ENCODE measurements at regions not wholly inside any gene's neighbourhood (a gene's known extent, or its start where the extent isn't known, plus 50 kb on each side); places are given as distances from the start of the nearest gene placed in this dataset.

DNA sequence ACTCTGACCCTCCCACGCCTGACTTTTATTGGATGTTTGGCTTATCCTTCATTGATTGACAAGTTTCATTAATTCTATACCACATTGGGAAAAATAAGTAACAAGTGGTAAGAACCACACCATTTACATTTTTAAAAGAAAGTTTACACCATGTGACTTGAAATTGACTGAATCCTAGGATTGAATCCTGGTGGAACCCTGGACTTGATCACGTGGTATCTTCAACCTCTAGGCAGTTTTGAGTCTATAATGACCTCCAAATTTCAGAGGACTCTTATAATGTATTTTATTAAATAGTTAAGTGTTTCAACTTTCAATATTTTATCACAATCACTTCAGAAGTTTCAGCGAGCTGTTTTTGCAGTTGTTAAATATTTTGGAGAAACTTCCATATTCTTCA is 172.0 kb downstream of the SLC6A15 start:
- DNase-seq, result no peak

DNA sequence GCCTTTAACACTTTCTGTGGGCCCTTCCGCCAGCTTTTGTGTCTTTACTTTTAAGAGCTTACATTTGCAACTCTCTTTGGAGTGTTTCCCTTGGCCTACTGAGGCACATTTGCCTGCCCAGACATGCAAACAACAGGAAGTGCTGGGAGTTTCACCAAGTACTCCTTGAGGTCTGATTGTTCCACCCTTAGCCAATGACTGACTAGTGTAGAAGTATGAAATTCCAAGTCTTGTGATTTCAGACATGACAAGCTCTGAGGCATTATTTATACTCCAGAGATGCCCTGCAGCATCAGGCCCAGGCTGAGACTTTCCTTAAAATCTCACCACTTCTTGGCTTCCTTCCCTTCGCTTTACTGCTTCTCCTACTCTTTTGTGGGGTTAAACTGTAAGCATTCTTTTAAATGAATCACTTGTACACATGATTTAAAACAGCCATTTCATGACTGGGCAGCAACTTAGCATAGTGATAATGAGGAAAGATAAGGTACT is 174.1 kb downstream of the SLC6A15 start:
- no peak for DNase-seq

DNA sequence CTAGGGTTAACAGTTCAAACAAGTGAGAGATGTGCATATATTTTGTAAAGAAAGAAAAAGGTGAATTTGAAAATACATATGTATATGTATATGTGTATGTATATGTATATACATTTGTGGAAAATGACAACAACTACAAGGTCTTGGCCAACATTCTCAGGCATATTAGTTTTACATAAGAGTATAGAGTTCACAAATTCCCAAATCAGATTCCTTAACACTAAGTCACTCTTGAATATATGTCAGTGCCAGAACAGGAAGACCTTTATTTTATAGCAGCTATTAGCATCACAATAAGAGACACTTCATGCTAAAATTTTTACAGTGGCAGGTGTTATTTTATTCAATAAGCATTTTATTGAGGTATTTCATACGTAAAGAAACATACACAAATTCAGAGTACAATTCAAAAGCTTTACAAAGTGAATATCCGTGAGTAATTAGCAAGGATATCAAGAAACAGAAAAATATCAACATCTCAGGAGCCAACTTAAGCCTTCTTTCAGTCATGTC is 179.7 kb downstream of the SLC6A15 start:
- no peak for DNase-seq

DNA sequence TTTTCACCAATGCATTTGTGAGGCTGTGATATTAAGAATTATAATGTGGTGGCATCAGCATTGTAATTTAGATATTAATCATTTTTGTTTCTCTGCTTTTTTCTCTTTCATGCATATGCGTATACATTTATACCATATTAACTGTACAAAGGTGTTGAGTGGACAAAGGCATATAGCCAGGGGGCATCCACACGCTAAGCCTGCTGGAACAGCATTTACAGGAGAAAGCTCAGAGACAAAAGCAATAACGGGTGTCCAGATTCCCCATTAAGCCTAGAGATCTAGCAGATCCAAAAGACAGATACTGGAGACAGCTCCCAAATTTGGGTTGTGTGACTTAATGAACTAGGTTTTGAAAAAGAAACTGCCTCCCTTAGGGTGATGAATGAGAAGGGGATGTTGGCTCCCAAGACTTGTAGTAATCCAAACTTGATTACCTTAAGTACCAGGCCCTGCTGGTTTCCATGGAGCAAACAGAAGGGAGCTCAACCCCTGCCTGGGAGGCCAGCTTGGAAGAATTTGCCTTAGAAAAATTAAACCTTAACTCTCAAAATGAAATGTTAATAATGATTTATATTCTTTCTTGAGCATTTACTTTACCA is 181.9 kb downstream of the SLC6A15 start:
- no peak for DNase-seq

DNA sequence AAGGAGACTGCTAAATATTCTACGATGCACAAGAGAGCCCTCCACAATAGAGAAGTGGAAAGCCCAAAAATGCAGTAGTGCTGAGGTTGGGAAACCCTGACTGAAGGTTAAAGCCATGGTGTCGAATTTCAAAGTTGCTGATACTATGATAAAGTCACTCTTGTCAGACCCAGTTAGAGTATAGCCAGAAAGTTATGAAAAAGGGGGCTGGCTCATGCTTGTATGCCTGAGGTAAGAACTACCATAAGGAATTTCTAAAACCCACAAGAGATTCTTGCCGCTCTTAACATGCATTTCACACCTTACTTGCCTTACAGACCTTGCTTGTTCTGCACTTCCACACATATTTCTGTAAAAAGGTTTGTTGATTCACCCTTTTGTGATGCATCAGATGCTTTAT is 184.6 kb downstream of the SLC6A15 start:
- DNase-seq, result no peak

DNA sequence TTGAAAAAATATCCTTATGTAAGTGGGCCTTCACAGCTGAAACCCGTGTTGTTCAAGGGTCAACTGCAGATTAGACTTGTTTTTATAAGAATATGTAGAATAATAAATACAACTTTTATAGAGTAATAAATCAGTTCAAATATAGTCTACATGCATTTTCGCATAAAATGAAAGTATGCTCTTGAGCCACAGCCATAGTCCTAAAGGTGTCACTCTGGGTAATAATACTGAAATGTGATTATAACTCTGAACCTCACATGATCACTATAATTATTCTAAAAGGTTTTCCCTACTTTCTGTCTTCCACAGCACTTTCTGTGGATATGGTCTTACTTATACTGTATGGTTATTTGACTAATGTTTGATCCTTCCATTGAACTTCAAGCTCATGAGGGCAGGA is 185.8 kb downstream of the SLC6A15 start:
- no peak for DNase-seq

DNA sequence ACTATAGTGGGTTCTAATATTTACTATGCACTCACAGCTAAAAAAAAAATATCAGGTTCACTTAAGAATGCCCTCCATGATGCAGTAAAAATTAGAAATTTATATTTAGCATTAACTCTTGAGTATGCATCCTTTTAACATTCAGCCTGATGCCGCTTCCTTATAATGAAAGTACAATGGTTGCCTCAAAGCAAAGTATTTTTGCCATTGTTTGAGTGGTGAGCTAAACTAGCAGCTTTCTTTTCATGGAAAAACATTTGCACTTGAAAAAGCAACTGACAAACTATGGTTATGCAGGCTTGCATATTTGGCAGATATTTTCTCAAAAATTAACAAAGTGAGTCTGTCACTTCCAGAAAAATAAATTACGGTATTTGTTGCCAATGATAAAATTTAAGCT is 188.6 kb downstream of the SLC6A15 start:
- DNase-seq, result no peak

DNA sequence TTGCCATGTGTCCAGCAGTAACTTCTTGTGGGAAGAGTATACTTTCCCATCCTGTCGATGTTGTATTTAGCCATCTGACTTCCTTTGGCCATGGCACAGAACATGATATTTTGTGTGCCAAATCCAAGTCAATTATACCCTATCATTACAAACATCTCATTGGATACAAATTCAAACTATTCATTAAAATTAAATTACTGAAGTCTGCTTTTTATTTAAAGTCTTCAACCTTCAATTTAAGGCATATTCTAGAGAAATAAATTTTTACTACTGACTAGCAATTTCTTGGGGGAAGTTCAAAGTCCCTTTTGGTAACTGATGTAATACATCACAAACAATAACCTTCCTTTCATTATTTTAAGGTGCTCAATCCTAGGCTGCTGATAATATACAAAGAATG is 192.6 kb downstream of the SLC6A15 start:
- DNase-seq, result no peak

DNA sequence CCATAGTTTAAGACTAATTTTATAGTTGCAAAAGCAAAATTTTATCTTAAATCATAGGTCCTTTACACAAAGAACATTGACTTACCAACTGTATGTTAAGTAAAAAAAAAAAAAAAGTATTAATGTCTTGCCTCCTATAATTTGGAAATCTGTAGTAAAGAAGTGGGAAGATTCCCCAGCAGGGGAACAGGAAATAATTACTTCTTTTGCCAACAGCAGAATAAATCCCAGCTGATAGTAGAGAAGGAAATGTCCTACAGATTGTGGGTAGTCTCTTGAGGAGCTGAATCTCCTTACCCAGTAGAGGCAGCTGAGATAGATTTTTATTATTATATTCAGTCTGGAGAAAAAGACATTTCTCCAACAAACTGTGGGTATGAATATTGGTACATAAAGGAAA is 193.7 kb downstream of the SLC6A15 start:
- DNase-seq, result no peak

DNA sequence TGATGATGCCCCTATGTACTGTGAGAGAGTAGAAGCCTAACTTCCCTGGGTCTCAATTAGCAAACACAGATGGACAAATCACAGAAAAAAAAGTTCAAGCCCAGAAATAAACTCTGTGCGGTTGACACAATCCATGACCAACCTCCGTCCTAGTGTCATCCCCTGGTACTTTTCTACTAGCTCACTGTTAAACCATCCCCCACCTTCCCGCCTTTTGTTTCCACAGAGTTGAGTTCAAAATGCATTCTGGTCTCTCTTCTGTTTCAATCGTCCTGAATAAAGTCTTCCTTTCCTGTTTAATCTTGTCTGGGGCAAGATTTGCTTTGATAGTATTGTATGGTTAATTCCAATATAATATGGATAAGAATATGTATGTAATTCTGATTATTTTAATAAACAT is 199.9 kb downstream of the SLC6A15 start:
- DNase-seq, result no peak

DNA sequence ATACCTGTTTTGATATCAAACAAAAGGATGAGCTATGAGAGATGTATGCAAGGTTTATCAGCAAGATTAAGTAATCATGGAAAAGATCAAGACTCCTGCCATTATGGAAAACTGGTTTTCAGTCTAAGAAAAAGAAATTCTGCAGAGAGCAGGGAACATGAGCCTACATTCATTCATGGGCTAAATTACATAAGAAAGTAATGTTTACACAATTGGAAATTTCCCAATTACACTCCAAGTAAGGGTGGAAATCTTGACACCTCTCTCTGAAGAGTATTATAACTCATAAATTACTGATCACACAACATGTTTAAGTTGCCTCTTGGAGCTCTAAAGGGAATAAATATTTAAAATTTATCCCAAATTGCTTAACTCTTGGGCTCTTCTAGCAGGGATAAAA is 206.2 kb downstream of the SLC6A15 start:
- no peak for DNase-seq

DNA sequence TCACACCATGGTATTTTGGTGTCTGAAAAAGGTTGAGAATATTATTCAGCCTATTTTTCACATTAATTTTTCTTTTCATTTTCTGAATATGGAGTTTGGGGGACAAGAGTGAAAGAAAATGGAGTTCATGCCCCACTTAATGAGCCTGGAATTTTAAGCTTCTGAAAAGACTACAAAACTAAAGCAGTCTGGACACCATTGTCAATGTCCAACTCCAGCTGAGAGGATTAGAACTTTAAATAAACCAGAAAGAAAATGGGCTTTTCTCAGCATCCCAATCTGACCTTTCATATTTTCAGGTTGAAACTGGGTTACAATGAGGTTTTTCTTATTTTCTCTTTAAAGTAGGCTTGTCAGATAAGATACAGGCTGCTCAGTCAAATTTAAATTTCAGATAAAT is 207.7 kb downstream of the SLC6A15 start:
- no peak for DNase-seq

DNA sequence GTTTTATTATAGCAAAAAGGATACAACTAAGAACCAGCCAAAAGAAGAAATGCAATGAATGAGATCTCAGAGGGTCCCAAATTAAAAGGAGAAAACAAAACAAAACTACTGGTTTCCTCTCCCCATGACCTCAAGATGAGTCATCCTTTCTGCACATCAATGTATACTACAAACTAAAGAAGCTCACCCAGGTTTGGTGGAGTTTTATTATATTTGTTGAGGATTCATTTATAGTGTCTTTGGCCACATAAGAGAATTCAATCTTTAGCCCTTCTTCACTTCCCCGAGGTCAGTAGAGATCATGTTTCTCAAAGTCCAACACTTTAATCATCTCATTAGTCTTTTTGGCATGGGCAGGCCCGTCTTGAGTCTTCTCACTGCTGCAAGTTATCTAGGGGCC is 210.6 kb downstream of the SLC6A15 start:
- DNase-seq, result no peak

DNA sequence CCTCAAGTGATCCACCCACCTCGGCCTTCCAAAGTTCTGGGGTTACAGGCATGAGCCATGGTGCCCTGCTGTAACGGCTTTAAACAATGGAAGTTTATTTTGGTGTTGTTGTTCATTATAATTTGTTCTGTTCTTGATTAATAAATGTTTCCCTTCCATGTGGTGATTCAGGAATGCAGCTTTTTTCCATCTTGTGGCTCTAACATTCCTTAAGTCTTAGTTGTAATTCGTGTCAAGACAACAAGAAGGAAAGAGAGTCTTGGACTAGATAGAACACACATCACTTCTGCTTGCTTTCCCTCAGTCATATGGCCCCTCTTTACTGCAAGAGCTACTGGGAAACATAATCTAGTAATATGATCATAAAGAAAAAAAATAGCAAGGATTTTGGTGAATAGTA is 211.6 kb downstream of the SLC6A15 start:
- DNase-seq, result no peak

DNA sequence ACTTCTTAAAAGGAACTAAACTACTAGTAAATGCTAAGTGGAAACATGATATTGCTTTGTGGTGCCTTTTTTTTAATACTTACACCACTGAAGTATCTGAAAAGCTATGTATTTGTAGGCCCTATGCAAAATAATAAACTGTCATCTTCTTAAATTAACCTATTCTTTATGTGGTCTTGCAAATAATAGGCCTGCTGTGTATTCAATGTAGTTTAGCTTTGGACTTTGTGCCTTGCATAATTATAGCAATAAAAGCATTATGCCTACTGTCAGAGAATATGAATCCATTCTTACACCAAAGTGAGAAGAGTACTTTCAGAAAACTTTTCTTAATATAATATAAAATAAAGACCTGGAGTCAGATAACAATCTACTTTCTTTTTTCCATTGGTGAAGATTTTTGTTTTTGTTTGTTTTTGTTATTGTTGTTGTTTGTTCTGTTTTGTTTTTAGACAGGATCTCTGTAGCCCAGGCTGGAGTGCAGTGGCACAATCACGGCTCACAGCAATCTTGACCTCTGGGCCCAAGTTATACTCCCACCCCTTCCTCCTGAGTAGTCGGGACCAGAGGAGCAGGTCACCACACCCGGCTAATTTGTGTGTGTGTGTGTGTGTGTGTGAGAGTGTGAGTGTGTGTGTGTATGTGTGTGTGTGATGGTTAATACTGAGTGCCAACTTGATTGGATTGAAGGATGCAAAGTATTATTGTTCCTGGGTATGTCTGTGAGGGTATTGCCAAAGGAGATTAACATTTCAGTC is 213.8 kb downstream of the SLC6A15 start:
- no peak for DNase-seq

DNA sequence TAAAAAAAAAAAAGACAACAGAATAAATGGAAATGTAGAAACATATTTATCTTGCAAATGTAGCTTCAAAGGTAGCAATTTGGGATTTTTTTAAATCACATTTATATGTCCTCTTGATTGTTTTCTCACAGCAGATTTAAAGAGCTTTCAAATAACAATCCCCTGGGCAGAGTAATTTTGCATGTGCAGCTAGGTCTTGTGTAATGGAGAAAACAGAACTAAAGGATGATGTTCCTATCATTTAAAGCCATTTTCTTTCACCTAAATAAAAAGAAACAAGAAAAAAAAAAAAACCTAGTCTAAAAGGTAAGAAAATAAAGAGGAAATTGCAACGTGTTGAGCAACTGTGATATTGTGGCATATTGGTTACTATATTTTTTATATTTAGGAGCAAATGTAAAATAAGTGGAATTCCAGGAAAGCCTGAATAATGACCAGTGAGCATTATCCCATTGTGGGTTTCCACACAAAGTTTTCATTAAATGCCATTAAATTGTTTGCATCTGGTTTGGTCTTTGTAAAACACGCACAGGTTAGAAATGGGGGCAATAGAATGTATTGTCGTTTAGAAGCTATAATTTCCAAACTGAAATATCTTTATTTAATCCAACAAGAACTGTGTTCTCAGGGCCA is 215.6 kb downstream of the SLC6A15 start:
- no peak for DNase-seq

DNA sequence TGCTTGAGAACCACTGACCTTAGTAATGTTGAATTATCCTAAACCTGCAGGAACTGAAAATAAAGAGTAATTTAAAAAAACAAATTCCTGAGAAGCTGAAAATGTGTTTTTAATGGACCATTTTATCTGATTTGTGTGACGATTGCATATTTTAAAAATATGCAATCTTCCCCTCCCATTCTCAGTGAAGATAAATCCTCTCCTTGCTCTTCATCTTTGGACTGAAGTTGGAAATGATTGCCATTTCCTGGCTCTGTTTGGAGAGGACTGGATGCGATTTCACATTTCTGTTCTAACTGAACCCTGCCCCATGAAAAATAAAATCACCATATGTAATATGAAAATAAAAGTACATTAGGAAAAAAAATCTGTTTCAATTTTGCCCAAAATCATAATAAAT is 216.3 kb downstream of the SLC6A15 start:
- no peak for DNase-seq

DNA sequence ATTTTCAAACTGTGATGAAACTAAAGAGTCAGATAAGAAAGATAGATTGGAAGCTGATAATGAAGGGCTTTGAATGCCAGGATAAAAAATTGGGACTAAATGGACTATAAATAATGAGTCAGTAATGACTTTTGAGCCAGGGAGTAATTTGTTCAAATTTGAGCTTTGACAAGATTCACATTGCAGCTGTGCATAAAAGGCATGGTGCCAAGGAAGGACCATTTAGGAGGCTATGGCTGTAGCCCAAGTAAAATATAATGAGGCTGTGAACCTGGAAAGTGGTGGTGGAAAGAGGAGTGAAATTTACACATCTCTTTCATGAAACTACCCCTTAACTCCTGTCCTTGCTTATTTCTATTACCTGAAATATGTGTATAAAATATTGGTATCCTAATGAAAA is 218.5 kb downstream of the SLC6A15 start:
- DNase-seq, result no peak

DNA sequence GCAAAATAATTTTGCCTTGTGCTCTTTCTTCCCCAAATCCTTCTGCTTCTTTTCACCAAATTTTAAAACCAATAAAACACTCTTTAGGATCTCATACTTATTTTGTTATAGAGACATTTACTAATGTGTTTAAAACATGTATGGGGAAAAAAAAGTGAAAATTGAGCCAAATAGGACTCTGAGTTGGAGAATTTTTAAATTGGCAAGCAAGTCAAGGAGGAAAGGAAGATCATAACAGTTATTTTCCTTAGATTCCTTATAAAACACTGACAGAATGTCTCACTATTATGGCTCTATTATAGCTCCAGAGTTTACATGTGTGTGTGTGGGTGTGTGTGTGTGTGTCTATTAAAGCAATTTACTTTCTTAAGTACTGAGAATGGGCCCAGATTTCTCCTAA is 220.5 kb downstream of the SLC6A15 start:
- DNase-seq, result no peak

DNA sequence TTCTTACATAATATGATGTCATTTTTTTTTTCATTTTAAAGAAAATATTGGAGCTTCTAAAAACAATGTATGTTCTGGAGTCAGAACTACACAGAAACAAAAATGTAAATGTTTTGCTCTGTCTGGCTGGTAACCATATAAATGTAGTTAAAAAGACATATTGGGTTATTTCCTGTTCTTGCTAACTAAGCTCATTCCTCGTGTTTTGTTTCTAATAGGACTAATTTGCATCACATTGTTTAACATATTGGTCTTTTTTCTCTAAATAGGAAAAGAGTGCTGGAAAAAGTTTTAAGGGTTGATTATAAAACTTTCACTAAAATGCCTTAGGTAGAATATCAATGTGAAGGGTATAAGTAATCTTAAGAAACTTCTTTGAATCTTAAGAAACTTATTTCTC is 221.3 kb downstream of the SLC6A15 start:
- DNase-seq, result no peak

DNA sequence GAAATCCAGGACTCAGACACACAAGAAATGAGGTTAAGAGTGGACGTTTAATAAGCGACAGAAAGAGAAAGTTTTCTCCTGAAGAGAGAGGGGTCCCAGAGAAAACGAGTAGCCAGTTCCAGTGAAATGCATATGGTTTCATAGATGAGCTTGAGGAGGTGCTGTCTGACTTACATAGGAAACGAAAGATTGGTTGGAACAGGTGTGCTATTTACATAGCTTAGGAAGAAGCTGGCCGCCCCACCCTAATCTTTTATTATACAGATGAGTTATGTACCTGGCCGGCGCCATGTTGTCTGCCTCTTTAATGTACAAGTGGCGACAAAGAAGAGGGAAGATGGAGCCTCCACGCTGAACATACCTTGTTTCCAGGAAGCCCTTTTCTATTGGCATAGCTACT is 223.0 kb downstream of the SLC6A15 start:
- no peak for DNase-seq

DNA sequence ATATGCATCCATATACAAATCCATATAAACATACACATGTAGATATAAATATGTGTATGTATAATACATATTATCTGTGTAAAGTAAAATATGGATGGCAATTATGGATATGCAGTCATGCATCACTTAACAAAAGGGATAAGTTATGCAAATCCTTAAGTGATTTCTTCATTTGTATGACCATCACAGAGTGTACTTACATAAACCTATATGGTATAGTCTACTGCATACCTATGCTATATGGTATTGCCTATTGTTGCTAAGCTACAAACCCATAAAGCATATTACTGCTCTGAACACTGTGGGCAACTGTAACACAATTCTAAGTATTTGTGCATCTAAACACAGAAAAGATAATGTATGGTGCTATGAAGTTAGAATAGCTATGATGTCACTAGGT is 227.2 kb downstream of the SLC6A15 start:
- no peak for DNase-seq

DNA sequence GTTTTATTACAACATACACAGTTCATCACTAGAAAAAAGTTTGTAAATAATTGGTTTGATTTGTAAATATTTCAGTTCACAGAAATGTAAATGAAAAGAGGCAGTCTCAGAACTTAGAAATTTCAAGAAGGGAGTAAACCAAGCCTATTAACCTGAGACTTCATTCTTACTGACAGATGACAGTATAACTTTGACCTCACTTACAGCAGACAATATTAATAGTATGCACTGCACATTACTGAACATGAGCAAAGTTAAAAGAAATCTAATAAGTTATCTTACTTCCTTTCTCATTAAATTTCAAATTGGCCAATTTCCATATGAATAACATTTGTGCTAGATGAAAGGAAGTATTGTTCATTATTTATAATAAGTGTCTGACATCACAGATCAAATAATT is 235.8 kb downstream of the SLC6A15 start:
- DNase-seq, result no peak

DNA sequence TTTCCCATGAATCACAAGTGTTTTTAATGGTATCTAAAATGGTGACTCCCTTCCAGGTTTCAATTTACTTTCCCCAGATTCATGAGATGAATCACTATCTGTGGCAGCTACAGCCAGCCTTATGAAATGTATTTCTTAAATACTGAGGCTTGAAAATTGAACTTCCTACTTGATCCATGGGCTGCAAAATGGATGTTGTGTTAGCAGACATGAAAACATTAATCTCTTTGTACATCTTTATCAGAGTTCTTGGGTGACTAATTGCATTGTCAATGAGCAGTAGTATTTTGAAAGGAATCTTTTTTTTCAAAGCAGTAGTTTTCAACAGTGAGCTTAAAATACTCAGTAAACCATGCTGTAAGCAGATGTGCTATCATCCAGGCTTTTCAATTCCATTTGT is 250.8 kb downstream of the SLC6A15 start:
- no peak for DNase-seq
